Endothelial cell of umbilical vein (primary cell): ENCODE measurements at regions not wholly inside any gene's neighbourhood (a gene's known extent, or its start where the extent isn't known, plus 50 kb on each side); places are given as distances from the start of the nearest gene placed in this dataset.

Experiments
- BruUV-seq: library from RNA; stranded (reverse); fragments of 400-500 nt; replicated peaks from 2 replicates; lab custom pipeline; 2021; lab: Mats Ljungman, UMichigan
- CTCF ChIA-PET: fragments of 300-600, 350-600 bp; sonication (Branson Sonifier 250); formaldehyde crosslinking; loops from one replicate; lab custom pipeline; 2021; ENCODE audit warnings: antibody characterized with exemption, inconsistent platforms; lab: Charles Lee
- POLR2A ChIA-PET: fragments of 300-600, 350-600 bp; sonication (Branson Sonifier 250); formaldehyde crosslinking; loops from one replicate; lab custom pipeline; 2021; ENCODE audit warnings: antibody characterized with exemption, inconsistent platforms; lab: Charles Lee
- DNase-seq: peaks from one replicate; pipeline ENCODE4 v3.0.0-alpha.2; 2011; ENCODE audit warnings: low read depth, low spot score
- FAIRE-seq: peaks from 2 replicates; lab custom pipeline; 2011; peaks lifted over from hg19 to GRCh38; lab: Jason Lieb, UNC
- H2AFZ ChIP-seq: 2 replicates; pipeline ENCODE4 v1.6.0; 2012; ENCODE audit warnings: low read depth, low read length, control low read depth, inconsistent platforms
- H3K27ac ChIP-seq: 2 replicates; pipeline ENCODE4 v1.5.1; 2011; ENCODE audit warnings: low read depth, mild to moderate bottlenecking, control low read depth, low read length, moderate library complexity; ENCODE audit not compliant: insufficient read depth
- H3K27me3 ChIP-seq, 2 experiments: 2 replicates each; pipeline versions ENCODE4 v1.6.0 to v1.6.1; 2011; ENCODE audit warnings: low read length in 2 of 2, mixed read lengths in 1 of 2; ENCODE audit not compliant: control insufficient read depth in 2 of 2, insufficient read depth in 2 of 2
- H3K36me3 ChIP-seq, 2 experiments: 2 replicates in 1 of 2; 3 replicates in 1 of 2; pipeline ENCODE4 v1.5.1; 2011; ENCODE audit warnings: low read length in 2 of 2, mild to moderate bottlenecking in 1 of 2, moderate library complexity in 1 of 2; ENCODE audit not compliant: control insufficient read depth in 2 of 2, insufficient read depth in 2 of 2; ENCODE audit errors: extremely low read depth in 1 of 2
- H3K4me1 ChIP-seq: 3 replicates; pipeline ENCODE4 v1.5.1; 2011; ENCODE audit warnings: mild to moderate bottlenecking, low read length; ENCODE audit not compliant: control insufficient read depth, insufficient read depth; ENCODE audit errors: extremely low read depth
- H3K4me2 ChIP-seq: 2 replicates; pipeline ENCODE4 v1.6.1; 2011; ENCODE audit warnings: low read length, control low read depth, mixed read lengths; ENCODE audit not compliant: insufficient read depth
- H3K4me3 ChIP-seq, 3 experiments: fragments of 200-600 bp in 1 of 3; sonication (generic), shearing (Covaris generic) in 1 of 3; replicated peaks in 1 of 3; 2 replicates each; pipeline ENCODE4 v1.5.1; 2011 to 2016; ENCODE audit warnings: control low read depth in 3 of 3, low read length in 3 of 3, mild to moderate bottlenecking in 2 of 3, inconsistent platforms in 1 of 3, low read depth in 1 of 3, moderate library complexity in 1 of 3; ENCODE audit not compliant: insufficient read depth in 1 of 3
- H3K79me2 ChIP-seq: 2 replicates; pipeline ENCODE4 v1.6.0; 2012; ENCODE audit warnings: low read length, inconsistent platforms; ENCODE audit not compliant: control insufficient read depth, insufficient read depth
- H3K9ac ChIP-seq: replicated peaks from 2 replicates; pipeline ENCODE3; 2011; ENCODE audit warnings: low read length, control low read depth; ENCODE audit not compliant: insufficient read depth; ENCODE audit errors: extremely low read depth
- H3K9me1 ChIP-seq: replicated peaks from 3 replicates; pipeline ENCODE4 v1.6.0; 2011; ENCODE audit warnings: mild to moderate bottlenecking, low read length; ENCODE audit not compliant: control insufficient read depth, insufficient read depth; ENCODE audit errors: extremely low read depth
- H3K9me3 ChIP-seq: replicated peaks from 2 replicates; pipeline ENCODE4 v1.5.1; 2012; ENCODE audit warnings: low read length, inconsistent platforms; ENCODE audit not compliant: control insufficient read depth, insufficient read depth
- H4K20me1 ChIP-seq: replicated peaks from 2 replicates; pipeline ENCODE3; 2011; ENCODE audit warnings: mild to moderate bottlenecking, low read length; ENCODE audit not compliant: control insufficient read depth, insufficient read depth; ENCODE audit errors: extremely low read depth
- EZH2 ChIP-seq: IDR thresholded peaks from 2 replicates; pipeline ENCODE4 v1.6.1; 2012; ENCODE audit warnings: borderline replicate concordance, low read depth, mild to moderate bottlenecking, moderate library complexity, low read length, inconsistent platforms; ENCODE audit not compliant: severe bottlenecking
- FOS ChIP-seq: IDR thresholded peaks from 2 replicates; pipeline ENCODE4 v1.6.1; 2011; ENCODE audit warnings: mild to moderate bottlenecking, low read length, moderate library complexity, borderline replicate concordance; ENCODE audit not compliant: insufficient read depth
- GATA2 ChIP-seq: IDR thresholded peaks from 2 replicates; pipeline ENCODE4 v1.7.0; 2011; ENCODE audit warnings: low read depth, mild to moderate bottlenecking, moderate library complexity, mixed read lengths, low read length; ENCODE audit not compliant: insufficient read length, insufficient read depth
- JUN ChIP-seq: IDR thresholded peaks from 2 replicates; pipeline ENCODE4 v1.6.1; 2011; ENCODE audit warnings: borderline replicate concordance, low read depth; ENCODE audit not compliant: insufficient read length, insufficient read depth
- MYC ChIP-seq: IDR thresholded peaks from one replicate; pipeline ENCODE4 v1.6.1; 2011; ENCODE audit warnings: mild to moderate bottlenecking, low read depth, low read length
- POLR2A ChIP-seq: IDR thresholded peaks from 2 replicates; pipeline ENCODE4 v1.6.1; 2012; ENCODE audit warnings: low read depth, mild to moderate bottlenecking, control low read depth, low read length
- POLR2AphosphoS5 ChIP-seq: IDR thresholded peaks from 2 replicates; pipeline ENCODE4 v1.6.1; 2012; ENCODE audit warnings: low read depth, mild to moderate bottlenecking, control low read depth, low read length, moderate library complexity; ENCODE audit not compliant: insufficient read depth
- dilution Hi-C: fragments of 300-500 bp; cut with MboI; formaldehyde crosslinking; loops from one replicate; pipeline ENCODE4 v1.15.0; 2019; ENCODE audit warnings: low sequenced_read_pairs; ENCODE audit not compliant: extremely low pct_ligation_motif_present
- intact Hi-C: fragments of 100-400 bp; cut with micrococcal nuclease; formaldehyde crosslinking; loops from one replicate; pipeline ENCODE4 v1.10.0; 2022
- TF ChIP-seq, protein P1 (sequence below): IDR thresholded peaks from 2 replicates; pipeline ENCODE4 v1.6.1; 2011; ENCODE audit not compliant: insufficient read depth, insufficient read length
- TF ChIP-seq, protein P2 (sequence below), 2 donors: IDR thresholded peaks; 1 replicate in 1 of 2; 2 replicates in 1 of 2; pipeline ENCODE4 v1.5.1; 2011; ENCODE audit warnings: low read length in 2 of 2, mild to moderate bottlenecking in 2 of 2, moderate library complexity in 2 of 2, control low read depth in 1 of 2, inconsistent platforms in 1 of 2, low read depth in 1 of 2; ENCODE audit not compliant: insufficient read depth in 1 of 2; ENCODE audit errors: extremely low read depth in 1 of 2

DNA sequence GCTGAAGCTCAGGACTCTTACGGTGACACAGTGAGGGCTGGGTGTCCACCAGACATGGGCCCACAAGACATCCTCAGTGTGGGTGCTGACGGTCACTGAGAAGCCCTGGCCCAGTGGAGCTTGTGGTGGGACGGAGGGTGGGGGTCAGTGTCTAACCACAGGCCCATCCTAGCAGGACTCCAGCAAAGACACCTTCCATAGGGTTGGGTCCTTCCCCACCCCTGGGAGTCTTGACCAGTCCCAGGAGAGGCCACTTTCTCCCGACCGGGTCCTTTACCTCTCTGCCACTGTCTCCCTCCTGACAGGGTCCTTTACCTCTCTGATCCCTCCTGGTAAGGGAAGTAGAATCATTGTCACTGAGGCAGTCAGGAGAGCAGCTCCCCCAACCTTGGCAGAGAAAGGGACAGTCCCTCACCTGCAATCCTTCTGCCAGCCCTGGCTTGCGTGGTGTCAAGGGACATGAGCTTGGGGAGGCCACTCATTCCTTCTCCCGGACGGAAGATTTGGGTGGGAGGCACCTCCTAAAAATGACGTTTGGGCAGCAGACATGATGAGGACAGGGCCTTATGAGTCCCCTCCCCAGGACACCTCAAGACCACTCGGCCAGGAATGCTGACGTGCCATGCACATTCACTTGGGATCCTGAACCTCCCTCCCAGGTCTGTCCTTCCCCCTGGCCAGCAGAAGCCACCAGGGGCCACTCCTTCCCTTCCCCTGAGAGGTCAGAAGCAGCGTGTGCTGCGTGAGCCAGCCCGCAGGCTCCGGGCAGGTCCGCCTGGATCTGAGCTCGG lies 91.5 kb upstream of the FGF3 start:
- H3K36me3 ChIP-seq = no peaks in the 10 kb centered on the region
- peaks cover 9% of the 10 kb centered on the region for H3K4me1 ChIP-seq
- H3K27ac ChIP-seq = no peak overlapping the region
- H2AFZ ChIP-seq = no peak overlapping the region
- H4K20me1 ChIP-seq = no peaks in the 10 kb centered on the region
- H3K9ac ChIP-seq = no peak overlapping the region
- no peak overlapping the region for H3K4me2 ChIP-seq
- ChIA-PET POLR2A (no interaction called here), CTCF (interaction anchor here (0.6 to 5.9 kb wide), 11 partner anchors 8 to 392 kb away, joined by 3 to 50 read pairs (median 5); no protein-coding TSS in a partner anchor)
- H3K9me3 ChIP-seq = no peaks in the 10 kb centered on the region
- H3K27me3 ChIP-seq = no peaks in the 10 kb centered on the region
- dilution Hi-C loops (loop anchor here (25.0 kb wide), 1 partner anchor 277 kb away; no protein-coding TSS in a partner anchor), intact Hi-C loops (loop anchor here (10.0 kb wide), 1 partner anchor 564 kb away; no protein-coding TSS in a partner anchor)
- BruUV-seq = no TSS peak
- DNase-seq (no peak), FAIRE-seq (no peak)
- H3K9me1 ChIP-seq = no peaks in the 10 kb centered on the region
- TF ChIP-seq EZH2 (no peak), FOS (no peak)
- no peaks in the 10 kb centered on the region for H3K79me2 ChIP-seq
- no peak overlapping the region for H3K4me3 ChIP-seq

DNA sequence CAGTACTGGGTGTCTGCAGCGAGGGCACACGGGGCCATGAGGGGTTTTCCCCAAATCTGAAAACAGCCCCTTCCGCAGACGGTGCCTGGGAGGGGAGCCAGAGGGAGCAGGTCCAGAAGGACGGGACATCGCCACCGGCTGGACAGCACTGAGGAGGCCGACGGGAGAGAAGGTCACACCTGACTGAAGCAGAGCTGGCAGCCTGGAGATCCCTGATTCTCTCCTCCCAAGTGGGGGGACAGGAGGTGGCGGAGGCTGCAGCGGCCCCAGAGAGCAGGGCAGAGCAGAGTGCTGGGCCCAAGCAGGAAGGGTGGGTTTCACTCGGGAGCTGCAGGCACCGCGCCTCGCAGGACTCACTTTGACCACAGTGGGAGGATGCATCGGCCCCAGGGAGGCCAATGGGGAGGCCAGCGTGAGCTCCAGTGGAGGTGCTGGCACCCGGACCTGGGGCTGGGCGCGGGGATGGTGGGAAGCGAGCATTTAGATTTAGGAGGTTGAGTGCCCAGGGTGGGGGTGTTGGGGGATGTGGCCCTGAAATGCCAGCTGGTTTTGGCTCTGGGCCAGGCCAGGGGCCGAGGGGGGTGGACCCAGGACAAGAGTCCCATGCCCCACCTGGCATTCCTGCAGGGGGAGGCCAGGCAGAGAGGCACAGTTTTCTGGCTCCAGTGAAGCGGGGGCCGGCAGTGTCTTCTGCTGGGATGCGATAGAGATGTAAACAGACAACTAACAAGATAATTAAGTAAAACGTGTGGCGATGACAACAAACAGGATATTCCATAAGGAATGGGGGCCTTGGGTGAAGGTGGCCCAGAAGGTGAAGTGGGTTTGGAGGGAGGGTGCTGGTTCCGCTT lies 92.3 kb upstream of the FGF3 start:
- H3K79me2 ChIP-seq = no peaks in the 10 kb centered on the region
- no peak overlapping the region for H2AFZ ChIP-seq
- POLR2A ChIA-PET = no interaction called here
- no peak for TF ChIP-seq JUN
- no peak for TF ChIP-seq GATA2
- TF ChIP-seq EZH2 = no peak
- no peak for TF ChIP-seq MYC
- no peak for TF ChIP-seq POLR2AphosphoS5
- TF ChIP-seq, protein P1, sequence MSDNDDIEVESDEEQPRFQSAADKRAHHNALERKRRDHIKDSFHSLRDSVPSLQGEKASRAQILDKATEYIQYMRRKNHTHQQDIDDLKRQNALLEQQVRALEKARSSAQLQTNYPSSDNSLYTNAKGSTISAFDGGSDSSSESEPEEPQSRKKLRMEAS = no peak
- TF ChIP-seq POLR2A = no peak
- TF ChIP-seq FOS = no peak
- TF ChIP-seq, protein P2, sequence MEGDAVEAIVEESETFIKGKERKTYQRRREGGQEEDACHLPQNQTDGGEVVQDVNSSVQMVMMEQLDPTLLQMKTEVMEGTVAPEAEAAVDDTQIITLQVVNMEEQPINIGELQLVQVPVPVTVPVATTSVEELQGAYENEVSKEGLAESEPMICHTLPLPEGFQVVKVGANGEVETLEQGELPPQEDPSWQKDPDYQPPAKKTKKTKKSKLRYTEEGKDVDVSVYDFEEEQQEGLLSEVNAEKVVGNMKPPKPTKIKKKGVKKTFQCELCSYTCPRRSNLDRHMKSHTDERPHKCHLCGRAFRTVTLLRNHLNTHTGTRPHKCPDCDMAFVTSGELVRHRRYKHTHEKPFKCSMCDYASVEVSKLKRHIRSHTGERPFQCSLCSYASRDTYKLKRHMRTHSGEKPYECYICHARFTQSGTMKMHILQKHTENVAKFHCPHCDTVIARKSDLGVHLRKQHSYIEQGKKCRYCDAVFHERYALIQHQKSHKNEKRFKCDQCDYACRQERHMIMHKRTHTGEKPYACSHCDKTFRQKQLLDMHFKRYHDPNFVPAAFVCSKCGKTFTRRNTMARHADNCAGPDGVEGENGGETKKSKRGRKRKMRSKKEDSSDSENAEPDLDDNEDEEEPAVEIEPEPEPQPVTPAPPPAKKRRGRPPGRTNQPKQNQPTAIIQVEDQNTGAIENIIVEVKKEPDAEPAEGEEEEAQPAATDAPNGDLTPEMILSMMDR (IDR thresholded peaks at IDR 0.05; ENCODE audit: extremely low read depth in 1 of 2, insufficient read depth in 1 of 2, low read depth in 1 of 2, low read length in 2 of 2) = no peak
- no peaks in the 10 kb centered on the region for H4K20me1 ChIP-seq
- H3K27me3 ChIP-seq = no peaks in the 10 kb centered on the region
- H3K4me1 ChIP-seq = peaks cover 11% of the 10 kb centered on the region
- FAIRE-seq (no peak), DNase-seq (no peak)
- no TSS peak for BruUV-seq
- no peaks in the 10 kb centered on the region for H3K36me3 ChIP-seq
- H3K9me1 ChIP-seq = no peaks in the 10 kb centered on the region
- no peak overlapping the region for H3K4me3 ChIP-seq
- H3K9ac ChIP-seq = no peak overlapping the region
- H3K27ac ChIP-seq = no peak overlapping the region
- CTCF ChIA-PET = interaction anchor here (0.9 to 5.9 kb wide), 7 partner anchors 7 to 284 kb away, joined by 3 to 50 read pairs (median 10); no protein-coding TSS in a partner anchor
- H3K4me2 ChIP-seq = no peak overlapping the region
- no peaks in the 10 kb centered on the region for H3K9me3 ChIP-seq
- dilution Hi-C loops (loop anchor here (25.0 kb wide), 1 partner anchor 276 kb away; no protein-coding TSS in a partner anchor), intact Hi-C loops (loop anchor here (10.0 kb wide), 1 partner anchor 563 kb away; no protein-coding TSS in a partner anchor)
